ENCODE measurements at regions not wholly inside any gene's neighbourhood (a gene's known extent, or its start where the extent isn't known, plus 50 kb on each side); places are given as distances from the start of the nearest gene placed in this dataset.

DNA sequence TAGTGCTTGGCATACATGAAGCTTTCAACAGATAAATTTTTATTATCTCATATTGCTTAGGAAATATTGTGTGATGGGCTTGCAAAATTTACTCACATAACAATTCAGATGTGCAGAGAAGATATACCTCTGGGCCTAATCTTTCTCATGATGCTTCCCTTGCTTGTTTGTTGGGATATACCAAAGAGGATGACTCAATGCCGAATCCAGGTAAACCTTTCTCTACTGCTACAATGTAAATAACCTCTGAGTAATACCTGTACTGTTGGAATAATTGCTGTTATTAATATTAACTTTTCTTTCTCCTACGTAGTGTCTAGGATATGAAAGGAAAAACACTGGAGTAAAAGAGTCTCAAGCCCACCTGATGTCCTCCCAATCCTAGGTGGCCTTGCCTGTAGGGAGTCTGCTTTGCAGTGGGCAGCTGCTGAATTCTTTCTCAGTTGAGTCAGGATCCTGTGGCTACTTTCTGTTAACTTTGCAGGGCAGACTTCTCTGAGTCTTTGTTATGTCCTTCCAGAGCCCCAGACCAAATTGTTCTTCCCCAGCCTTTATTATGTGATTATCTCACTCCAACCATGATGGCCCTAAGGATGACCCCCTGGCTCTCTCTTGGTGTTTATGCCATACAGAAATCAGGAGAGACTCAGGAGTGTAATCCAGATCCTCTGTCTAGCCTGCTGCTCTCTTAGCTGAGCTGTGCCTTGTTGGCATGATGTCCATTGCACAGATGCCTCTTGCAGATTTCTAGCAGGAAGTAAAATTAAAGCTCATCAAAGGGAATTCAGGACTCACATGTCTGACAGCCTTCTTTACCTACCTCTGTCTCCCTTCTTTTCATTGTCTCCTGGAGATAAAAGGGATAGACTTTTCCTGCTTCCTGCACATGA lies 208.1 kb downstream of the SNX18 start:
- TF ChIP-seq NFIC (IDR thresholded peaks at IDR 0.05) (no peak), EP300 (IDR thresholded peaks at IDR 0.05; ENCODE audit: borderline replicate concordance) (no peak), RAD21 (IDR thresholded peaks at IDR 0.05; ENCODE audit: low read depth) (no peak), TAF1 (IDR thresholded peaks at IDR 0.05; ENCODE audit: low read depth) (no peak), EGR1 (IDR thresholded peaks at IDR 0.05) (no peak), TCF12 (IDR thresholded peaks at IDR 0.05; ENCODE audit: low read depth) (no peak), YY1 (IDR thresholded peaks at IDR 0.05; ENCODE audit: low read depth) (no peak), FOXM1 (IDR thresholded peaks at IDR 0.05; ENCODE audit: borderline replicate concordance, low read depth) (no peak), CEBPB (IDR thresholded peaks at IDR 0.05) (no peak), CREB1 (IDR thresholded peaks at IDR 0.05; ENCODE audit: low read depth) (no peak)
- TF ChIP-seq, protein P1, sequence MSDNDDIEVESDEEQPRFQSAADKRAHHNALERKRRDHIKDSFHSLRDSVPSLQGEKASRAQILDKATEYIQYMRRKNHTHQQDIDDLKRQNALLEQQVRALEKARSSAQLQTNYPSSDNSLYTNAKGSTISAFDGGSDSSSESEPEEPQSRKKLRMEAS (IDR thresholded peaks at IDR 0.05), result no peak
- TF ChIP-seq, protein P2, sequence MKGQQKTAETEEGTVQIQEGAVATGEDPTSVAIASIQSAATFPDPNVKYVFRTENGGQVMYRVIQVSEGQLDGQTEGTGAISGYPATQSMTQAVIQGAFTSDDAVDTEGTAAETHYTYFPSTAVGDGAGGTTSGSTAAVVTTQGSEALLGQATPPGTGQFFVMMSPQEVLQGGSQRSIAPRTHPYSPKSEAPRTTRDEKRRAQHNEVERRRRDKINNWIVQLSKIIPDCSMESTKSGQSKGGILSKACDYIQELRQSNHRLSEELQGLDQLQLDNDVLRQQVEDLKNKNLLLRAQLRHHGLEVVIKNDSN (IDR thresholded peaks at IDR 0.05), result no peak

DNA sequence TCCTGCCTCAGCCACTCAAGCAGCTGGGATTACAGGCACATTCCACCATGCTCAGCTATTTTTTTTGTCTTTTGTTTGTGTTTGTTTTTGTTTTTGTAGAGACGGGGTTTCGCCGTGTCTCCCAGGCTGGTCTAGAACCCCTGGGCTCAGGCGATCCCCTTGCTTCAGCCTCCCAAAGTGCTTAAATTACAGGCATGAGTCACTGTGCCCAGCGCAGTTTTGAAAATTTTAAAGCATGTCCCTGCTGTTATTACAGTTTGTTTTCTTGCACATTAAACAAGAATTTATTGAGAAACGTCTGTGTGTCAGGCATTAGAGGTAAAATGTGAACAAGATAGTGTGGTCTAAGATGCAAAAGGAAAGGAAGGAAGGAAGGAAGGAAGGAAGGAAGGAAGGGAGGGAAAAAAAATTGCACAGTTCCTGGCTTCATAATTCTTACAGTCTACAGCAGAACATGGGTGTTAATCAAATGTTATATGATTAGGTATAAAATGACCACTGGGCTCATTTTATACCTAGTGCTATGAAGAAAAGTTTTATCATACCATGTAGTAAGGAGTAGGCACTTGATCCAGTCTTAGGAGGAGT lies 205.4 kb downstream of the SNX18 start:
- TF ChIP-seq, protein P3, sequence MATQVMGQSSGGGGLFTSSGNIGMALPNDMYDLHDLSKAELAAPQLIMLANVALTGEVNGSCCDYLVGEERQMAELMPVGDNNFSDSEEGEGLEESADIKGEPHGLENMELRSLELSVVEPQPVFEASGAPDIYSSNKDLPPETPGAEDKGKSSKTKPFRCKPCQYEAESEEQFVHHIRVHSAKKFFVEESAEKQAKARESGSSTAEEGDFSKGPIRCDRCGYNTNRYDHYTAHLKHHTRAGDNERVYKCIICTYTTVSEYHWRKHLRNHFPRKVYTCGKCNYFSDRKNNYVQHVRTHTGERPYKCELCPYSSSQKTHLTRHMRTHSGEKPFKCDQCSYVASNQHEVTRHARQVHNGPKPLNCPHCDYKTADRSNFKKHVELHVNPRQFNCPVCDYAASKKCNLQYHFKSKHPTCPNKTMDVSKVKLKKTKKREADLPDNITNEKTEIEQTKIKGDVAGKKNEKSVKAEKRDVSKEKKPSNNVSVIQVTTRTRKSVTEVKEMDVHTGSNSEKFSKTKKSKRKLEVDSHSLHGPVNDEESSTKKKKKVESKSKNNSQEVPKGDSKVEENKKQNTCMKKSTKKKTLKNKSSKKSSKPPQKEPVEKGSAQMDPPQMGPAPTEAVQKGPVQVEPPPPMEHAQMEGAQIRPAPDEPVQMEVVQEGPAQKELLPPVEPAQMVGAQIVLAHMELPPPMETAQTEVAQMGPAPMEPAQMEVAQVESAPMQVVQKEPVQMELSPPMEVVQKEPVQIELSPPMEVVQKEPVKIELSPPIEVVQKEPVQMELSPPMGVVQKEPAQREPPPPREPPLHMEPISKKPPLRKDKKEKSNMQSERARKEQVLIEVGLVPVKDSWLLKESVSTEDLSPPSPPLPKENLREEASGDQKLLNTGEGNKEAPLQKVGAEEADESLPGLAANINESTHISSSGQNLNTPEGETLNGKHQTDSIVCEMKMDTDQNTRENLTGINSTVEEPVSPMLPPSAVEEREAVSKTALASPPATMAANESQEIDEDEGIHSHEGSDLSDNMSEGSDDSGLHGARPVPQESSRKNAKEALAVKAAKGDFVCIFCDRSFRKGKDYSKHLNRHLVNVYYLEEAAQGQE (IDR thresholded peaks at IDR 0.05; ENCODE audit: low read depth), result no peak
- TF ChIP-seq ZBTB7A (IDR thresholded peaks at IDR 0.05; ENCODE audit: low read depth) (no peak), EP300 (IDR thresholded peaks at IDR 0.05; ENCODE audit: borderline replicate concordance) (no peak), TAF1 (IDR thresholded peaks at IDR 0.05; ENCODE audit: low read depth) (no peak), NFIC (IDR thresholded peaks at IDR 0.05) (no peak), FOXM1 (IDR thresholded peaks at IDR 0.05; ENCODE audit: borderline replicate concordance, low read depth) (no peak), TEAD4 (IDR thresholded peaks at IDR 0.05) (no peak), YY1 (IDR thresholded peaks at IDR 0.05; ENCODE audit: low read depth) (no peak), CEBPB (IDR thresholded peaks at IDR 0.05) (no peak), TCF12 (IDR thresholded peaks at IDR 0.05; ENCODE audit: low read depth) (no peak)
- TF ChIP-seq, protein P1 (IDR thresholded peaks at IDR 0.05), result no peak
- TF ChIP-seq, protein P2 (IDR thresholded peaks at IDR 0.05), result no peak

DNA sequence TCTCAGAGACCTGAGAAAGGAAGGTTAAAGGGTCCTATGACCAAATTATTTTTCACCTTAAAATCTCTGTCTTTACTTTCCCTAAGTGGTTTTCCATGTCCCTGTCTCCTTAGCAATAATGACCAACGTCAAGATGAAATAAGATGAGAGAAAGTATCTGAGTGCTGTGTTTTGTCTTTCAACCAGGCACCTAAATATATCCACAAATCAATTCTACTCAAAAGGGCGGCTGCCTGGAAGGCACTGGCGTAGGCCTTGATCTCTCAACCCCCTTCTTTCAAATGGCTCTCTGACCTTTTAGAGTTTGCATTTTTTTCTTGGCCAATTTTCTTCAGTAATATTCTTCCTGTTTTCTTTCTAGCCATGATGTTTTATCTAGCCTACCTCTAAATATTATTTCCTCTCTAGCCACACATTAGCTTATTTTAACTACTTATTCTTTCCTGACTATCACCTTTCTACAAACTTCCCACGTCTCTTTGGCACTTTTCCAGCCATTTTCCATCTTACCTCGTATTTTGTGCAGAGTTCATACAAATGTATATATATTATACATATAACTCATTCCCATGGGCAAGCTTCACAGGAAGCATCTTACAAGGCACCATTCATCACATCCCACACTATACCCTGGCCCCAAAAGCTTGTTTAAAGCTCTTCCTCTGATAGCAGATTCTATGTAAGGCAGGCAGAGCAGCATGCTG lies 204.5 kb downstream of the SNX18 start:
- no peak for TF ChIP-seq CEBPB (IDR thresholded peaks at IDR 0.05)
- no peak for TF ChIP-seq ZBTB7A (IDR thresholded peaks at IDR 0.05; ENCODE audit: low read depth)
- no peak for TF ChIP-seq RAD21 (IDR thresholded peaks at IDR 0.05; ENCODE audit: low read depth)
- no peak for TF ChIP-seq FOXM1 (IDR thresholded peaks at IDR 0.05; ENCODE audit: borderline replicate concordance, low read depth)
- TF ChIP-seq NFIC (IDR thresholded peaks at IDR 0.05), result no peak
- TF ChIP-seq TAF1 (IDR thresholded peaks at IDR 0.05; ENCODE audit: low read depth), result no peak
- TF ChIP-seq CREB1 (IDR thresholded peaks at IDR 0.05; ENCODE audit: low read depth), result no peak
- TF ChIP-seq YY1 (IDR thresholded peaks at IDR 0.05; ENCODE audit: low read depth), result no peak
- TF ChIP-seq, protein P3 (IDR thresholded peaks at IDR 0.05; ENCODE audit: low read depth), result no peak

DNA sequence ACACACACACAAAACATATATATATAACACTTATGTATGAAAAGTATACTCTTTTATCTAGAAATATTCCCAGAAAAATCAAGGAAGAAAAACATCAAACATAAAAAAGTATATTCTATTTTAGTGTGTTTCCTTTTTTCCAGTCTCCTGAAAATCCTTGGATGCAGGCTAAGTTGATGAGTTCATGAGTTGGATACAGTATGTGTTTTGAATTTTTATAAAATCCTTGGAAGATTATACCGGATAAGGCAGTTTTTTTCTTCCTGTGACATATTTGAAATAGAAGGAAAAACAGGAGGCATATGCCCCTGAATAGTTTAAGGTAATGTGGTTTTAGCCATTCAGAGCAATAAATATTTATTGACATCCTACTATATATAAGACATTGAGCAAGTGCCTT lies 203.6 kb downstream of the SNX18 start:
- TF ChIP-seq YY1 (IDR thresholded peaks at IDR 0.05; ENCODE audit: low read depth) (no peak), CREB1 (IDR thresholded peaks at IDR 0.05; ENCODE audit: low read depth) (no peak), TAF1 (IDR thresholded peaks at IDR 0.05; ENCODE audit: low read depth) (no peak)
- TF ChIP-seq, protein P2 (IDR thresholded peaks at IDR 0.05), result no peak
- TF ChIP-seq, protein P3 (IDR thresholded peaks at IDR 0.05; ENCODE audit: low read depth), result no peak
